Activated T-helper 2 cell treated with anti-CD3 and anti-CD28 coated beads, Interferon-gamma antibody, Interleukin-2, Interleukin-4, amounts not matched to agents 10 μg/mL and 5 μg/mL and 100 μg/mL, durations not matched to agents 14 hours and 24 hours and 36 hours (primary cell): ENCODE measurements at regions not wholly inside any gene's neighbourhood (a gene's known extent, or its start where the extent isn't known, plus 50 kb on each side); places are given as distances from the start of the nearest gene placed in this dataset.

ENCODE experiments used
- DNase-seq: peaks from one replicate; pipeline ENCODE4 v3.0.0; 2021; ENCODE audit warnings: low spot score
- H3K27ac Mint-ChIP-seq: one replicate; pipeline ENCODE4 v1.8.0; 2021; ENCODE audit warnings: mixed read lengths
- H3K27me3 Mint-ChIP-seq: one replicate; pipeline ENCODE4 v1.8.0; 2021; ENCODE audit warnings: low read depth, mixed read lengths
- H3K36me3 Mint-ChIP-seq: one replicate; pipeline ENCODE4 v1.8.0; 2021; ENCODE audit warnings: low read depth, mixed read lengths
- H3K4me1 Mint-ChIP-seq: one replicate; pipeline ENCODE4 v1.8.0; 2021; ENCODE audit warnings: low read depth, mixed read lengths
- H3K4me3 Mint-ChIP-seq: one replicate; pipeline ENCODE4 v1.8.0; 2021; ENCODE audit warnings: low read depth, mild to moderate bottlenecking, moderate library complexity, mixed read lengths
- H3K9me3 Mint-ChIP-seq: one replicate; pipeline ENCODE4 v1.8.0; 2021; ENCODE audit warnings: mixed read lengths
- intact Hi-C: fragments of 100-400 bp; cut with micrococcal nuclease; formaldehyde crosslinking; loops from one replicate; pipeline ENCODE4 v1.15.1; 2023

DNA sequence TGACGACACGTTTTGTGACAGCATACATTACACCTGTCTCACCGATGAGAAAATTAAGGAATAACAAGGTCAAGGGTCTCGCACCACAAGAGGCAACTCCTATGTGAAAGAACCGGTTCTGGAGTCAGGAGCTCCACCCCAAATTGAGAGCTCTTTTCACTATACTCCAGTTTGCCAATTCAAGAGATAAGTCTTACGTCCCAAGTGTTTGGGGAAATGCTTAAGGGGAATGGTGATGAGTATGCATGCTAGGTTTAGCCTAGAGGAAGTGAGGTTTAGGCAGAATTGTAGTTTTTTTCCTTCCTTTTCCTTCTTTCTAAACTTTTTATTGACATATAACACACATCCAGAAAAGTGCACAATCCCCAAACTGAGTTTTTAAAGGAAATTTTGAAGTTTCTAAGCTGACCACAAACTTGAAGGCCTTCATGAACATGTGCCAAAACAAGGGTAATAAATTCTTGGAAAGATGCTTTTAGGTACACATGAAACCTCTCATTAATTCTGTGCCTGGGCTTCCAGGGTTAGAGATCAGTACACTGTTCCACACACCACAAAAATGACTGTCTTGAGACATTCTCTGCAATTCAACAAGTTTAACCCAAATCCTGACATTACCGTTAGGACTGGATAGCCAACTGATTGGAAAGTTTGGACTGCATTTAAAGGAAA lies 127.6 kb upstream of the SLC1A3 start:
- no peaks in the 10 kb centered on the region for H3K36me3 Mint-ChIP-seq
- H3K4me3 Mint-ChIP-seq = no peak overlapping the region
- no peak for DNase-seq

DNA sequence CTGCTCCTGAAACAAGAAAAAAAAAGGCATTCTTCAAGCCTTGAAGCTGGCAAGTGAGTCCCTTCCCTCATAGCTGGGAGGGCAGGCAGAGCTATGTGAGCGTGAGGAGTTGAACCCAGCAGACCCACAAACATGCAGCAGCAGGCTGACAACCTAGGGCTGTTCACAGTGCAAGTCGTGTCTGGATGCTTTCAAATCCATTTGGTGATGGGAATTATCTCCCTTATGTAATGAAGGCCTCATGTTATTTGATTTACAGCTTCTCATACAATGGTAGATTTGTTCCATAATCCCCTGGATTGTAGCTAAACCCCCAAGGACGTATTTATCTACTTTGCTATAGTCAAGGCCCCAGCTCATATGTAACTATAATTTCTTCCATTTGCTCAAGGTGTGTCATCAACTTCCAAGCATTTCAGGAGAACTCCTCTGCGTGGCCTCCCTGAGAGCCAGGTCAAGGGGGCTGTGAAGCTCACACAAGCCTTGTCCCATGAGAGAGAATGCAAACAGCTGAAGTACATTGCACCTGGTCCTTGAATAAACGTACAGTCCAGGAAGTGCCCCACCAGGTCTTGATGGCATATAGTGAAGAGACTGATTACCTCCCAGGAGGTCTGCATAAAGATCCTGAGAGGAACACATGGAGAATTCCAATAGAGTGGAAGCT lies 124.8 kb upstream of the SLC1A3 start:
- no peaks in the 10 kb centered on the region for H3K36me3 Mint-ChIP-seq
- intact Hi-C loops = no loop called here
- H3K9me3 Mint-ChIP-seq = no peaks in the 10 kb centered on the region
- DNase-seq = no peak
- no peaks in the 10 kb centered on the region for H3K4me1 Mint-ChIP-seq
- H3K27ac Mint-ChIP-seq = no peak overlapping the region
- H3K27me3 Mint-ChIP-seq = peaks cover 2% of the 10 kb centered on the region
- no peak overlapping the region for H3K4me3 Mint-ChIP-seq

More for the DNA sequence above, 127.6 kb upstream of the SLC1A3 start:
- Mint-ChIP-seq H3K9me3 (peaks cover 10% of the 10 kb centered on the region), H3K27ac (no peak overlapping the region), H3K27me3 (peaks cover 2% of the 10 kb centered on the region), H3K4me1 (no peaks in the 10 kb centered on the region)
- intact Hi-C loops = no loop called here

DNA sequence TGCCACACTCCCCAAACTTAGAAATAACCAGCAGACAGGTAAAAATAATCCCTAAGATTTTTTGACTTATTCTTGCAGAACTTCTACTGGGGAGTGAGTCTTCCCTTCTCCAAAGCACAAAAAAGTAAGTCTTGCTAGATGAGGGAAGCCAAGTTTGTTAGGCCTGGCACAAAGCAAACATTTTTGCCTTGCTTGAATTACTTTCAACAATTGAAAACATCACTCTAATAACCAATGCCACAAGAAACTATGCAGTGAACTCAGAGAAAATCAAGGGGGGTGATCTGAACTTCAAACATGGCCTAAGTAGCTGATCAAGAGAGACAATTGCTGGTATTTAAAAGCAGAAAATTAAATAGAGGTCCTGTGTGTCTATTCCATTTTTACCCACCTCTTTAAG lies 123.6 kb upstream of the SLC1A3 start:
- intact Hi-C loops = no loop called here
- Mint-ChIP-seq H3K4me1 (no peaks in the 10 kb centered on the region), H3K27ac (no peak overlapping the region), H3K36me3 (no peaks in the 10 kb centered on the region), H3K9me3 (no peaks in the 10 kb centered on the region), H3K4me3 (no peak overlapping the region), H3K27me3 (peaks cover 2% of the 10 kb centered on the region)
- DNase-seq = no peak

DNA sequence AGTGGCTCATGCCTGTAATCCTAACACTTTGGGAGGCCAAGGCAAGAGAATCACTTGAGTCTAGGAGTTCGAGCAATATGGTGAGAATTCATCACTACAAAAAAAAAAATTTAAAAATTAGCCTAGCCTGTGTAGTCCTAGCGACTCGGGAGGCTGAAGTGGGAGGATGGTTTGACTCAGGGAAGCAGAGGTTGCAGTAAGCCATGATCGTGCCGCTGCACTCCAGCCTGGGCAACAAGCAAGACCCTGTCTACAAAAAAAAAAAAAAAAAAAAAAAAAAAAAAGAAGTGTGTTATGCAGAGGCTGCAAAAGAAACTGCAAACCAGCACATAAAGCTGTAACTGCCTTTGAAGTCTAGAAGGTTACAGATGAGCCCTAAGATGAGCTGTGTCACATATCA lies 116.9 kb upstream of the SLC1A3 start:
- intact Hi-C loops = no loop called here
- Mint-ChIP-seq H3K4me1 (no peaks in the 10 kb centered on the region), H3K27ac (no peak overlapping the region), H3K27me3 (no peaks in the 10 kb centered on the region), H3K4me3 (no peak overlapping the region), H3K36me3 (no peaks in the 10 kb centered on the region), H3K9me3 (no peaks in the 10 kb centered on the region)
- DNase-seq = no peak

DNA sequence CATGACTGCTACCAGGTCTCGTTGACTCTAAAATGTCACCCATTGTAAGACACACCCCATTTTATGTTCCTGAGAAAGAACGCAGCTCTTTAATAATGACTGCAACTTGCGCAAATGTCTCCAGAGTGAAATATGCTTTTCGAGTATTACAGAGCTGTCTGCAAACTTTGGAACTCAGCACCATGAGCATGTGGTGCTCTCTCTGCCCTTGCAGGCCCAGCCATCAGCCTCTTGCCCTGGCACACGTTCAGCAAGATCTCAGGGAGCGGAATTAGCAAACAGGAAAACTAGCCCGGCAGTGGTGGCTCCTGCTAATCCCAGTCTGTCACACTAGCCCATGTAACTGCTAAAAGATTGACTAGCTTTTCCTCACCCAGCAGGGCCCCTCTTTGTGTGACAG lies 114.5 kb upstream of the SLC1A3 start:
- no peaks in the 10 kb centered on the region for H3K27me3 Mint-ChIP-seq
- H3K4me3 Mint-ChIP-seq = no peak overlapping the region
- intact Hi-C loops = no loop called here
- no peaks in the 10 kb centered on the region for H3K4me1 Mint-ChIP-seq
- no peaks in the 10 kb centered on the region for H3K36me3 Mint-ChIP-seq
- no peak overlapping the region for H3K27ac Mint-ChIP-seq
- no peak for DNase-seq
- H3K9me3 Mint-ChIP-seq = no peaks in the 10 kb centered on the region

DNA sequence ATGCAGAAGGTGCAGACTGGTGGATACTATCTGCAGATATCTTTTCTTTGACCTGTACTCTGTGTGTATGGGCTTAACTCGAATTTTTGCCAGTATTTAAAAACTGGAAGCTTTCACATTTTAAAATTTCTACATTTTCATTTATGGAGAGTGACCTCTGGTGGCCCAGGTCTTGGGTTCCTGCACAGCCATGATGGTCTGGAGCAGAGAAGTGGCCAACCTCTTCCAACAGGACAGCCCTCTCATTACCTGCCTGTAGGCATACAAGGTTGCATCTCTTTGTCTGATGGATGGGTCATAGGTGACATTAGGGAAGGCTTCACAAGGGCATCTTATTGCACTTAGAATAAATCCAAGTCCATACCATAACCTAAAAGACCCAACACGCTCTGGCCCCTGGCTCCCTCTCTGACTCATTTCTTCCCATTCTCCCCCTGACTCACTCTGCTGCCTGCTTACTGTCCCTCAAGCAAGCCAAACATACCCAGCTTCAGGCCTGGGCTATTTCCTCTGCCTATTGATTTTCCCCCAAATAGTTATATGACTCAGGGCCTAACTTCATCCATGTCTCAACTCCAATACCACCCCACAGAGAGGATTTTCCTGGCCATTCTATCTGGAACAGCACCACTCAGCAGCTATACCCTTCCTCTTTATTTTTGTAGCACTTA lies 113.3 kb upstream of the SLC1A3 start:
- Mint-ChIP-seq H3K4me3 (no peak overlapping the region), H3K36me3 (no peaks in the 10 kb centered on the region), H3K27ac (no peak overlapping the region), H3K9me3 (no peaks in the 10 kb centered on the region), H3K4me1 (no peaks in the 10 kb centered on the region), H3K27me3 (no peaks in the 10 kb centered on the region)
- intact Hi-C loops = no loop called here
- no peak for DNase-seq

DNA sequence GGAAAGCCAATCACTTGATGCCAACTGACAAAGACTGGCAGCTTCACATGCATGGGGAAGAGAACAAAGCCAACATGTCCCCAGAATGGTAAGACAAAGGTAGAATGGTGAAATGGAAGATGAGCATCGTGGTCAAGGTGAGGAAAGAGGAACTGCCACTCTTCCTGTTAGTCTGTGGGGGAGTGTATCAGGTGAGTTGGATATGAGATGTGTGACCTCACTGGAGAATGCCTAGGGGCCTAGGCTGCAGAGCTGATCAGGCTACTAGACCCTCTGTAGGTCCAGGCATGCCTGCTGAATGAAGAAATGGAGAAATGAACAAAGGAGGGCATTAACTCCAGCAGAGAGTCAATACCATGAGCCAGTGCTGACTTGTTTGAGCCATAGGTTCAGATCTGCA lies 112.4 kb upstream of the SLC1A3 start:
- Mint-ChIP-seq H3K27me3 (peaks cover 1% of the 10 kb centered on the region), H3K4me3 (no peak overlapping the region), H3K36me3 (no peaks in the 10 kb centered on the region), H3K27ac (no peak overlapping the region), H3K4me1 (no peaks in the 10 kb centered on the region), H3K9me3 (no peaks in the 10 kb centered on the region)
- intact Hi-C loops = no loop called here
- DNase-seq = no peak

DNA sequence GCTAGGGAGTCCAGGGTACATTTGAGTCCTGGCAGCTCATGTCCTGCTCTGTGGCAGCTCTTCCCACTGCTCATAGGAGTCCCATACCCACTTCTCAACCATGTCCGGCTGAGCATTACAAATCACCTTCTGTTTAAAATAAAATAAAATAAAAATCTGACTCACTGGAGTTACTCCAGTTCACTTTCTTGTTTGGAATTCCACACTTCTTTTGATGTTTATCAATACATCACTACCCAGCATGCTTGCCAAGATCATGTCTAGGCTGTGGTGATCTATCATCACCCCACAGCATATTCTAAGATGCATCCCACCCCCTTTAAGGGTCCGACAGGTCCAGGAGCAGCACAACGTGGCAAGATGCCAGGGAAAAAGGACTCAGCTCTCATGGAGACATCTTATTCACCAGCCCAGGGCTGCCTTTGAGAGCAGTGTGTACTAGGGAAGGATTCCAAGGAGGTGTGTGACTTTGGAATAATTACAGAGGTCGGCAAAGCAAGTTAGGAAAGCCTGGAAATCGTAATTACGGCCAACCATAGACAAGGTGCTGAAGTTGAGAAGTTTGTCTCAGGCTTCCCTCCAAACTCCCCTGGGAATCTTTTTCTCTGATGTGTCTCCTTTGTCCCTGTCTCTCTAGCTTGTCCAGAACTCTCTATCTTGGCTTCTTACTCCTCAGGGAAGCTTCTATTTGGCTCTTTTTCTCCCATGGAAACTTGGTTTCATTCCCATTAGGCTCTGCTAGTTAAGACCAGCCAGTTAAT lies 111.4 kb upstream of the SLC1A3 start:
- Mint-ChIP-seq H3K9me3 (no peaks in the 10 kb centered on the region), H3K4me1 (no peaks in the 10 kb centered on the region), H3K27ac (no peak overlapping the region), H3K4me3 (no peak overlapping the region), H3K36me3 (no peaks in the 10 kb centered on the region), H3K27me3 (peaks cover 3% of the 10 kb centered on the region)
- intact Hi-C loops = no loop called here
- DNase-seq = no peak

DNA sequence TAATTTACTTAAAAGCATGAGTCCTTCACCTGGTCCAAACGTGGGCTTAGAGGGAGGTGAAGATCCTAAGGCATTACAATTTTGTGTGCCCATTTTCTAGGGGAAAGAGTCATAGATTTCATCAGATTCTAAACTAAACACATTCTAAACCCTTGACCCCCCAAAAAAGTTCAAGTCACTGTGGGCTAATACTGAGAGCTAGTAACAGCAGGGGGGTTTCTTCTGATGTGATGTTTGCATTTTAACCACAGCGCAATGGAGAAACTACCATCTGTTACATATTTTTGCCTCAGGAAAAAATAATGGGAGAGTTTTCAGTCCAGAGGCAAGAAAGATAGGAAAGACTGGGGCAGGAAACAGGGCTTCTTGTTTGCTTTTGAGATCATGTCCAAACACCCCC lies 110.8 kb upstream of the SLC1A3 start:
- Mint-ChIP-seq H3K36me3 (no peaks in the 10 kb centered on the region), H3K27me3 (peaks cover 3% of the 10 kb centered on the region), H3K27ac (no peak overlapping the region), H3K4me1 (no peaks in the 10 kb centered on the region), H3K9me3 (no peaks in the 10 kb centered on the region), H3K4me3 (no peak overlapping the region)
- intact Hi-C loops = no loop called here
- DNase-seq = no peak

DNA sequence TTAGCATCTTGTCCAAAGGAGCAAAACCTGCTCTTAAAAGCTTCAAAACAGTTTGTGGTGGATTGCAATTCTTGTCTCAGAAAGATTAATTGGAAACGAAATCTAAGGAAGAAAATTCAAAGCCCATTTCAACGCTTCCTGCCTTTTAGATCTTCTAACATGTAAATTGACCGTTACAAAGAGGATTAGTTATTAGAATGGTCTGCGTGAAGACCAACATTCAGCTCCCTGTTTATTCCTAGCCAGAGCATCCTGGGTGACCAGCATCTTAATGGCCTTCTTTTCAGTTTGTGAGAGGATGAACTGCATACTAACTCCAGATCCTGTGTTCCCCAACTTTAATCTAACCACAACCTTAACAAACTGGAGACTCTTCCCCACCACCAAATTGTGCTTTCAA lies 109.9 kb upstream of the SLC1A3 start:
- Mint-ChIP-seq H3K9me3 (no peaks in the 10 kb centered on the region), H3K4me1 (no peaks in the 10 kb centered on the region), H3K27me3 (peaks cover 3% of the 10 kb centered on the region), H3K27ac (no peak overlapping the region), H3K4me3 (no peak overlapping the region), H3K36me3 (no peaks in the 10 kb centered on the region)
- intact Hi-C loops = no loop called here
- no peak for DNase-seq

DNA sequence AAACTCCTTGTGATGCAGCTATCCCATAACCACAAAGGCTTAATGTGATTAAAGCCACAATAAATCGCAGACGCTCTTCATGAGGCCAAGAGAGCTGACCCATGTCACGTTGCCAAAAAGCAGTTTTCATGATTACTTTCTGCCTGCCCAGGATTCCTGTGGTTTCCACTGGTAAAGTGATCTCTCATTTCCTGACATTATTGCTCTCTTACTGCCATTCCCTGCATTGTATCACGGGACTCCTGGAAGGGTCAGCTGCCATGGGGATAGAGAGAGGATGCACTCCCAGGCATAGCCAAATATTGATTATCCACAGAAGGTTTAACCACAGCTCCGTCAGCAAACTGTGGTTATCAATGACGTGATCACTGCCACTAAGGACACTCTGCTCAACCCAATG lies 103.8 kb upstream of the SLC1A3 start:
- no peak for DNase-seq
- H3K36me3 Mint-ChIP-seq = no peaks in the 10 kb centered on the region
- no peaks in the 10 kb centered on the region for H3K9me3 Mint-ChIP-seq
- H3K27me3 Mint-ChIP-seq = peaks cover 3% of the 10 kb centered on the region
- no peak overlapping the region for H3K27ac Mint-ChIP-seq
- no peak overlapping the region for H3K4me3 Mint-ChIP-seq
- intact Hi-C loops = loop anchor here (10.0 kb wide), 1 partner anchor 192 kb away; no protein-coding TSS in a partner anchor
- no peaks in the 10 kb centered on the region for H3K4me1 Mint-ChIP-seq

DNA sequence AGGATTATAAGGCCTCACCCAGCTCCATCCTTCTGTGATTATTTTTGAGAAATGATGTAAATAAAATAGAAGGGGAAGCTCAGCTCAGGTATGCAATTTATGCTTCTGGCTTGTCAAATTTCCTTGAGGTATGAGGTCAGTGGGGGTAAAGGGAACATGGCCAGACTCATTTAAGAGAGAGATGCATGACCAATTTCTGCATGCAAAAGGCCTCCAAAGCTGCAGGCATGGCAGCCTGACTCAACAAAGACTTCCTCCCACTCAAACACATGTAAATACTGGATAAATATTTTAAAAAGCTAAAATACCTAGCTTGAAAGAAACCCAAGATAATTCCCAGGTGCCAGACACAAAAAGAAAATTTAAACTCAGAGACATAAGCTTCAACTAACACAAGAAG lies 101.4 kb upstream of the SLC1A3 start:
- Mint-ChIP-seq H3K4me1 (no peaks in the 10 kb centered on the region), H3K4me3 (no peak overlapping the region), H3K9me3 (no peaks in the 10 kb centered on the region), H3K27ac (no peak overlapping the region), H3K27me3 (peaks cover 2% of the 10 kb centered on the region), H3K36me3 (no peaks in the 10 kb centered on the region)
- DNase-seq = no peak
- intact Hi-C loops = loop anchor here (5.0 to 10.0 kb wide), 3 partner anchors 190 to 428 kb away; no protein-coding TSS in a partner anchor
